ENCODE measurements at regions not wholly inside any gene's neighbourhood (a gene's known extent, or its start where the extent isn't known, plus 50 kb on each side); places are given as distances from the start of the nearest gene placed in this dataset.

- no peak for TF ChIP-seq CTCF (conservative IDR thresholded peaks at IDR 0.05; ENCODE audit: low read length)
- no peak for TF ChIP-seq EZH2phosphoT487 (IDR thresholded peaks at IDR 0.05; ENCODE audit: borderline replicate concordance)
Measured at GRCh38 chr1:212498283-212499040, 65.7 kb downstream of the NENF start.

Measured in Loucy (cell line).